CD4-positive, alpha-beta T cell treated with Interleukin-4 for 1 hour (primary cell): ENCODE measurements at regions not wholly inside any gene's neighbourhood (a gene's known extent, or its start where the extent isn't known, plus 50 kb on each side); places are given as distances from the start of the nearest gene placed in this dataset.

Experiments
- DNase-seq, 2 donors: peaks; one replicate each; pipeline ENCODE4 v3.0.0-alpha.2; 2020 to 2022

- DNase-seq, result no peak
Measured at GRCh38 chr9:91161465-91162300, 200.0 kb downstream of the AUH start.

DNA sequence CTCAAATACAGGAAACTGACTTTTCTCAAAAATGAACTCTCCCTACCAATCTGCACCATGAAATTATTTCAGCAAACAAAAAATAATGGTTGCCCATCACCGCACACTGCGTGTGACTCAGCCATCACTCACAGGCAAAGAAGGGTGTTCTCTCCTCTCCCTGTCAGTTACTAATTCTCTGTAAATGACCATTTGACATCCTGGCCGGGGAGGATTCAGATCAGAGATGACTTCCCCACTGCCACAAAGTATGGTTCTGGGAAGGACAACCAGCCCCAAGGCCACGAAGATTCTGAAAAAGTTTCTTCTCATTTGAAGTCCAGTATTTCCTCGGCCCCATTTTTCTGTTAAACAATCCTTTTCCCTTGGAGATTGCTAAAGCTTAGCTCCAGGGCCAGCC lies 199.4 kb downstream of the AUH start:
- peak in 1 of 2 donors; percentile 59 for DNase-seq

- DNase-seq, result peak; percentile 44 to 66
Measured at GRCh38 chr9:91162784-91163443, 198.8 kb downstream of the AUH start.

DNA sequence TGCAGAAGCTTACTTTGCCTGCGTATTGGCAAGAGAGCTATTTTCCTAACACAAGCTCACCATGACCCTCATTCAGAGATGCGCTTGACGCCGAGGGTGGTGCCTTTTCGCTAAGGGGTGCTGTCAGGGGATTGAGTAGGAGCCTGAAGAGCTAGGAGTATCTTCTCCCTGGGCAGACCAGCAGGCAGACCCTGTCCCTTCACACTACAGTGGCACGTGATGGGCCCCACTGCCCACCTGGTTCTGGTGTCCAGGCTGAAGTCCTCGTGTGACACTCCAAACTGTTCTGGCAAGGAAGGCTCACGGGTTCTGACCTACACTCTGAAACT lies 198.3 kb downstream of the AUH start:
- no peak for DNase-seq

- peak in 1 of 2 donors; percentile 77 for DNase-seq
Measured at GRCh38 chr9:91163773-91164471, 197.8 kb downstream of the AUH start.
